ENCODE measurements at regions not wholly inside any gene's neighbourhood (a gene's known extent, or its start where the extent isn't known, plus 50 kb on each side); places are given as distances from the start of the nearest gene placed in this dataset.
A peak's percentile ranks its signal among the peaks of the same experiment; 100 is the strongest.

DNA sequence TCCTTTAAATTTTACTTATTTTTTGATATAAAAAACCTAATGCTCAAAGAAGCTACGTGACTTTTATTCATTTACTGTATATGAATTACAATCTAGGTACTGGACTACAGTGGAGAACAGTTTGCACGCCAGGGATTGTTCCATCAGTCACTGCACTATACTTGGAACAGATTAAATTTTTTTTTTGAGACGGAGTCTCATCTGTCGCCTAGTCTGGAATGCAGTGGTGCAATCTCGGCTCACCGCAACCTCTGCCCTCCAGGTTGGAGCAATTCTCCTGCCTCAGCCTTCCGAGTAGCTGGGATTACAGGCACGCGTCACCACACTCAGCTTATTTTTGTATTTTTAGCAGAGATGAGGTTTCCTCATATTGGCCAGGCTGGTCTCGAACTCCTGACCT, 330.0 kb upstream of the SLC14A2 start:
- Mint-ChIP-seq H3K27ac (no peak overlapping the region), H3K9me3 (no peaks in the 10 kb centered on the region), H3K27me3 (ENCODE audit: insufficient read depth, low read depth) (peaks cover 9% of the 10 kb centered on the region), H3K36me3 (no peaks in the 10 kb centered on the region), H3K4me1 (no peaks in the 10 kb centered on the region), H3K4me3 (no peak overlapping the region)
- Histone ChIP-seq H3K27me3 (no peaks in the 10 kb centered on the region), H3K4me2 (no peak overlapping the region), H4K20me1 (ENCODE audit: low read depth) (no peaks in the 10 kb centered on the region), H3K9me3 (ENCODE audit: low read depth) (no peaks in the 10 kb centered on the region), H3K27ac (no peak overlapping the region), H3K4me3 (no peak overlapping the region), H3K4me1 (no peaks in the 10 kb centered on the region), H2AFZ (replicated peaks) (no peak overlapping the region), H3K9ac (no peak overlapping the region), H3K36me3 (no peaks in the 10 kb centered on the region), H3K79me2 (ENCODE audit: low read depth) (no peaks in the 10 kb centered on the region), H3F3A (ENCODE audit: low read depth) (no peaks in the 10 kb centered on the region)
- TF ChIP-seq EZH2phosphoT487 (IDR thresholded peaks at IDR 0.05), result no peak
- TF ChIP-seq EZH2 (IDR thresholded peaks at IDR 0.05), result no peak
- TF ChIP-seq, protein P1, sequence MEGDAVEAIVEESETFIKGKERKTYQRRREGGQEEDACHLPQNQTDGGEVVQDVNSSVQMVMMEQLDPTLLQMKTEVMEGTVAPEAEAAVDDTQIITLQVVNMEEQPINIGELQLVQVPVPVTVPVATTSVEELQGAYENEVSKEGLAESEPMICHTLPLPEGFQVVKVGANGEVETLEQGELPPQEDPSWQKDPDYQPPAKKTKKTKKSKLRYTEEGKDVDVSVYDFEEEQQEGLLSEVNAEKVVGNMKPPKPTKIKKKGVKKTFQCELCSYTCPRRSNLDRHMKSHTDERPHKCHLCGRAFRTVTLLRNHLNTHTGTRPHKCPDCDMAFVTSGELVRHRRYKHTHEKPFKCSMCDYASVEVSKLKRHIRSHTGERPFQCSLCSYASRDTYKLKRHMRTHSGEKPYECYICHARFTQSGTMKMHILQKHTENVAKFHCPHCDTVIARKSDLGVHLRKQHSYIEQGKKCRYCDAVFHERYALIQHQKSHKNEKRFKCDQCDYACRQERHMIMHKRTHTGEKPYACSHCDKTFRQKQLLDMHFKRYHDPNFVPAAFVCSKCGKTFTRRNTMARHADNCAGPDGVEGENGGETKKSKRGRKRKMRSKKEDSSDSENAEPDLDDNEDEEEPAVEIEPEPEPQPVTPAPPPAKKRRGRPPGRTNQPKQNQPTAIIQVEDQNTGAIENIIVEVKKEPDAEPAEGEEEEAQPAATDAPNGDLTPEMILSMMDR (IDR thresholded peaks at IDR 0.05), result no peak
- no peak for DNase-seq (ENCODE audit: low spot score)

DNA sequence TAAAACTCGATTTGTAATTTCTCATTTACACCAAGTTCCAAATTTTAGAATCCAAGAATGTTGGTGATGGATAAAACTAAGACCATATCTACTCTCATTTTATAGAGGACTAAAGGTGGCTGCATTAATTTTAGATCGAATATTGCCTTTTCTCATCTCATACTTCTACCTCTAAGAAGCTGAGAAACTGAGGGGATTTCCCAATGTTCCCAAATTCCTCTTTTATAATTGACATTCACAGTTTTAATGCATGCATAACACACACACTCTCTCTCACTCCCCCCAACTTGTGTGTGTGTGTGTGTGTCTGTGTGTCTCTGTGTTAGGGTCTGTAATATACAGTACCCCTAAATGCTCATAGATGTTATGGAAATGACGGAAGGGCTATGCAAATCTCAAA, 328.8 kb upstream of the SLC14A2 start:
- Mint-ChIP-seq H3K36me3 (no peaks in the 10 kb centered on the region), H3K4me1 (peaks cover 1% of the 10 kb centered on the region), H3K4me3 (no peak overlapping the region), H3K27me3 (ENCODE audit: insufficient read depth, low read depth) (peaks cover 6% of the 10 kb centered on the region), H3K9me3 (no peaks in the 10 kb centered on the region), H3K27ac (no peak overlapping the region)
- Histone ChIP-seq H3F3A (ENCODE audit: low read depth) (no peaks in the 10 kb centered on the region), H3K27me3 (no peaks in the 10 kb centered on the region), H3K9me3 (ENCODE audit: low read depth) (no peaks in the 10 kb centered on the region), H3K36me3 (no peaks in the 10 kb centered on the region), H3K4me1 (no peaks in the 10 kb centered on the region), H3K27ac (no peak overlapping the region), H3K4me2 (no peak overlapping the region), H4K20me1 (ENCODE audit: low read depth) (no peaks in the 10 kb centered on the region), H3K9ac (no peak overlapping the region), H3K4me3 (no peak overlapping the region), H2AFZ (replicated peaks) (no peak overlapping the region), H3K79me2 (ENCODE audit: low read depth) (no peaks in the 10 kb centered on the region)
- DNase-seq (ENCODE audit: low spot score), result no peak
- TF ChIP-seq, protein P1 (IDR thresholded peaks at IDR 0.05), result no peak
- TF ChIP-seq EZH2phosphoT487 (IDR thresholded peaks at IDR 0.05) (no peak), EZH2 (IDR thresholded peaks at IDR 0.05) (no peak)

DNA sequence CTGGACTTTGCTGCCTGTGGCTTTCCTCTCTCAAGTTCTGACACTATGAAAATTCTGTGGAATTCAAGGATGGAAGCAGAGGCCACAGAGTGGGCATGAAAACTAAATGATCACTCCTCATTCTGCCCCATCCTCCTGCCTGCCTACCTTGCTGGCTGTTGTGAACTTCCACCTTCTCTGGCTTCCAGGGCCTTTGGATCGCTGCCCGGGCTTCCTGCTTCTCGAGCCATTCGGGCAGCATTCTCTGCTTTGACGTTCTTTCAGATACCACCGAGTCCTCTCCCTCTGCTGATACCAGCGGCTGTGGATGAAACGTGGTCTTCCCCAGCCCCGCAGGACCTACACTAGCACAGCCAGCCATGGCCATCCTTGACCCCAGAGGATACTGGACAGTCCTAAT, 327.7 kb upstream of the SLC14A2 start:
- H3K36me3 ChIP-seq, result no peaks in the 10 kb centered on the region
- H3K27me3 ChIP-seq, result no peaks in the 10 kb centered on the region
- H3K27me3 Mint-ChIP-seq (ENCODE audit: insufficient read depth, low read depth), result peaks cover 6% of the 10 kb centered on the region
- no peaks in the 10 kb centered on the region for H4K20me1 ChIP-seq (ENCODE audit: low read depth)
- peaks cover 12% of the 10 kb centered on the region for H3K4me1 Mint-ChIP-seq
- H3K4me3 ChIP-seq, result no peak overlapping the region
- H3K9ac ChIP-seq, result no peak overlapping the region
- no peaks in the 10 kb centered on the region for H3K79me2 ChIP-seq (ENCODE audit: low read depth)
- H3K27ac ChIP-seq, result no peak overlapping the region
- no peaks in the 10 kb centered on the region for H3K9me3 Mint-ChIP-seq
- no peak overlapping the region for H2AFZ ChIP-seq (replicated peaks)
- no peaks in the 10 kb centered on the region for H3K9me3 ChIP-seq (ENCODE audit: low read depth)
- H3K36me3 Mint-ChIP-seq, result no peaks in the 10 kb centered on the region
- peak overlapping the region; percentile 27 for H3K27ac Mint-ChIP-seq
- TF ChIP-seq EZH2 (IDR thresholded peaks at IDR 0.05), result no peak
- TF ChIP-seq, protein P1 (IDR thresholded peaks at IDR 0.05), result no peak
- no peak for TF ChIP-seq EZH2phosphoT487 (IDR thresholded peaks at IDR 0.05)
- H3K4me2 ChIP-seq, result no peak overlapping the region
- no peak overlapping the region for H3K4me3 Mint-ChIP-seq
- H3K4me1 ChIP-seq, result no peaks in the 10 kb centered on the region
- DNase-seq (ENCODE audit: low spot score), result no peak
- H3F3A ChIP-seq (ENCODE audit: low read depth), result no peaks in the 10 kb centered on the region
